GM13976 (cell line): ENCODE measurements at regions not wholly inside any gene's neighbourhood (a gene's known extent, or its start where the extent isn't known, plus 50 kb on each side); places are given as distances from the start of the nearest gene placed in this dataset.

ENCODE experiments used
- DNase-seq: peaks from one replicate; pipeline ENCODE4 v3.0.0; 2012; ENCODE audit warnings: low spot score
- CTCF ChIP-seq: IDR thresholded peaks from 2 replicates; pipeline ENCODE4 v1.5.1; 2012; ENCODE audit warnings: borderline replicate concordance, mild to moderate bottlenecking; ENCODE audit not compliant: insufficient read depth; ENCODE audit errors: extremely low read depth, missing control alignments, control extremely low read depth
- in situ Hi-C: fragments of 300-500 bp; cut with MboI; formaldehyde crosslinking; loops from one replicate; pipeline ENCODE4 v1.12.0; 2022; ENCODE audit warnings: low sequenced_read_pairs, mixed read lengths, inconsistent platforms; ENCODE audit not compliant: unreplicated experiment

DNA sequence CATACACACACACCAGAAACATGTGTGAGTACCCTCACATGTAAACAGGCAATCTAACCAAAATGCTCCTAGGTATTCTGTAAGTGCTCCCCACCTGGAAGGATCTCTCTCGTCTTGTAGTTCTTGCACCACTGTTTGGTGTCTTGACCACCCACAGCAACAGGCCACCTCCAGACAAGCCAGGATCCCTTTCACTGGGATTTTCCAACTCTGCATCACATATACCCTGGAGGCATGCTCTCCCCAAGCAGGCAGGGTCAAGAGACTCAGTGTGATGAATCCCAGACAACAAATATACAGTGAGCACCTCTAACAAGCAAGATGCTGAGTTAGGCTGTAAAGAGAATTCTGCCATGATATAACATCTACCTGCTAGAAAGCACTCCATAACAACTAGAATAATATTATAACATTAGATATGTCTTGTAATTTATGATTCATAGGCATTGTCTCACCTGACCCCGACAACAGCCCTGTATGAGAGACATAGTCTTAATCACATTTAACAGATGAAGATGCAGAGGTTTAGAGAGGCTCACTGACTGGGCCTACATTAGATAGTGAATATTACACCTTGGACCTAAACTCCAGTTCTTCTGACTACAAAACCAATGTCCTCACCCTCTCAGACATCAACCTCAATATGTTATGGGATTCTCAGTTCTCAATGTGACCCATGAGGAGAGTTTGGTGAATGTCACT, 76.5 kb upstream of the BCL6 start:
- in situ Hi-C loops = no loop called here
- no peak for TF ChIP-seq CTCF

DNA sequence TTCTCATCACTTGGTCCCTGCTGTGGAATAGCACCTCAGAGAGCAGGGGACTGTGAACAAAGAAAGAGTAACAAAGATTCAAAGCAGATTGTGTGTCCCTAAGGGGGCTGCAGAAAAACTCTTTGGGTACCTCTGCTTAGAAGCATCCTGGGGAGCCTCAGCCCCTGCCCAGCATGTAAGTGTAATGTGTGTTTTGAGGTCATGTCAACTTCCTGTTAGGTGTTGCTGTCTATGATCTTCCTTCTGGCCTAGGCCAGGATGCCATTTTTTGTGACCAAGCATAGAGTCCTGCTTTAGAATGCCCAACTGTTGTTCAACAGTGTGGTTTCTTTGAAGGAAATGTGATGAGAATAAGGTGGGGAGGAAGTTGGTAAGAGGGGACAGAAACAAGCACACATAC, 77.1 kb upstream of the BCL6 start:
- TF ChIP-seq CTCF = no peak
- DNase-seq = no peak
- in situ Hi-C loops = no loop called here

More for the DNA sequence above, 76.5 kb upstream of the BCL6 start:
- DNase-seq = no peak

- in situ Hi-C loops = no loop called here
- no peak for DNase-seq
- TF ChIP-seq CTCF = no peak
Measured at GRCh38 chr3:187823746-187824145, 78.5 kb upstream of the BCL6 start.

- no peak for TF ChIP-seq CTCF
- no peak for DNase-seq
- in situ Hi-C loops = no loop called here
Measured at GRCh38 chr3:187827723-187828122, 82.5 kb upstream of the BCL6 start.

GRCh38 chr3:187828579-187829452, 83.5 kb upstream of the BCL6 start:
- peak; percentile 34 for DNase-seq
- in situ Hi-C loops = no loop called here
- no peak for TF ChIP-seq CTCF

- in situ Hi-C loops = no loop called here
- no peak for DNase-seq
- TF ChIP-seq CTCF = no peak
Measured at GRCh38 chr3:187830181-187830580, 84.9 kb upstream of the BCL6 start.
